ENCODE measurements at regions not wholly inside any gene's neighbourhood (a gene's known extent, or its start where the extent isn't known, plus 50 kb on each side); places are given as distances from the start of the nearest gene placed in this dataset.

GRCh38 chr5:115720888-115721287 lies 95.1 kb upstream of the TMED7 start:
- Histone ChIP-seq H3K9ac (ENCODE audit: extremely low read depth, insufficient read length, low read length) (no peak overlapping the region), H4K20me1 (ENCODE audit: control insufficient read depth, insufficient read depth, insufficient read length) (no peaks in the 10 kb centered on the region), H3K4me1 (ENCODE audit: insufficient read depth, low read length) (peaks cover 2% of the 10 kb centered on the region; the same call in 1 of the 2 replicates), H4K91ac (ENCODE audit: insufficient read length, low read depth, low read length) (no peak overlapping the region), H3K4ac (ENCODE audit: low read depth, low read length) (no peak overlapping the region), H3K27me3 (ENCODE audit: insufficient read depth, low read length) (no peaks in the 10 kb centered on the region), H2BK12ac (ENCODE audit: insufficient read length, low read depth, low read length) (no peak overlapping the region), H4K8ac (replicated peaks; ENCODE audit: insufficient read length, low read depth, low read length) (no peak overlapping the region), H3K56ac (ENCODE audit: insufficient read length, low read depth, low read length) (no peak overlapping the region), H3K79me2 (ENCODE audit: insufficient read depth, low read length) (no peaks in the 10 kb centered on the region), H2BK20ac (ENCODE audit: low read depth, low read length, poor library complexity, severe bottlenecking) (no peak overlapping the region), H3K23me2 (ENCODE audit: insufficient read length, low read depth, low read length, poor library complexity, severe bottlenecking) (no peaks in the 10 kb centered on the region), H4K5ac (ENCODE audit: insufficient read length, low read depth, low read length) (no peak overlapping the region), H3K9me3 (ENCODE audit: control insufficient read depth, low read depth, low read length) (no peaks in the 10 kb centered on the region), H2BK15ac (ENCODE audit: low read depth, low read length) (no peak overlapping the region), H2AFZ (ENCODE audit: low read length) (no peak overlapping the region), H3T11ph (ENCODE audit: low read length) (no peak overlapping the region), H3K18ac (ENCODE audit: insufficient read length, low read depth, low read length) (no peak overlapping the region), H3K14ac (ENCODE audit: insufficient read depth, low read length) (no peak overlapping the region), H3K79me1 (ENCODE audit: insufficient read depth, low read depth, low read length, poor library complexity, severe bottlenecking) (no peaks in the 10 kb centered on the region), H3K4me2 (ENCODE audit: insufficient read depth, insufficient read length, low read length) (no peak overlapping the region), H3K23ac (ENCODE audit: insufficient read length, low read depth, low read length) (no peak overlapping the region), H3K27ac (ENCODE audit: insufficient read length, low read depth, low read length) (no peak overlapping the region), H2BK5ac (ENCODE audit: insufficient read length, low read length) (no peak overlapping the region), H2BK120ac (ENCODE audit: low read depth, low read length, poor library complexity, severe bottlenecking) (no peak overlapping the region), H2AK5ac (ENCODE audit: insufficient read length, low read length) (no peak overlapping the region)
- Mint-ChIP-seq H3K27ac (no peak overlapping the region), H3K27me3 (ENCODE audit: low read depth) (no peaks in the 10 kb centered on the region; the same call in 1 of the 2 replicates), H3K36me3 (ENCODE audit: insufficient read depth in 1 of 3, low read depth in 3 of 3) (peaks cover 0 to 11% (median 0%) of the 10 kb centered on the region in 3 experiments; a peak in 2 of 7 replicates), H3K4me1 (peaks cover 3 to 18% of the 10 kb centered on the region in 2 experiments; a peak in 3 of 4 replicates), H3K4me3 (no peak overlapping the region), H3K9me3 (peaks cover 6 to 7% of the 10 kb centered on the region in 2 experiments; a peak in 3 of 5 replicates)
- DNase-seq = no peak
- no peak for TF ChIP-seq CTCF (conservative IDR thresholded peaks at IDR 0.05)
- no CpG with 5 or more reads among the region's 2 CpGs for WGBS (ENCODE audit: extremely low coverage, insufficient read length, low lambda C conversion rate)

All from H9 (cell line).